ENCODE measurements at regions not wholly inside any gene's neighbourhood (a gene's known extent, or its start where the extent isn't known, plus 50 kb on each side); places are given as distances from the start of the nearest gene placed in this dataset.

DNA sequence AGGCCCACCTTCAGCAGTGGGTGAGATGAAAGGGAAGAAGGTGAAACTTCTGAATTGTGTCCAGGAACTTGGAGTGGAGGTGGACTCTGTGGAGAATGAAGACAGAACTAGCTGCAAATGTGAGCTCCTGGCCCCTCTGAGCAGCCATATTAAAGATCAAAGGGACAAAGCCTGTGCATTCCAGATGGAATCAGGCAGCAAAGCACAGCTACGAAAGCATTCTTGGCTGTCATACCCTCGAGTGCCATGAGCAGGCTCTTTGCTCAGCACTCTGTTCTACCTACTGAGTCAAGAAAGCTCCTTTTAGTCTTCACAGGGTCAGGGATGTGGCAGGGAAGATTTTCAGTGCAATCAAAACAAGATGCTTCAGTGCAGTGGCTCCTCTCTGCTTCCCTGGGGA is 86.3 kb upstream of the TSPAN2 start:
- DNase-seq, result no peak
- peaks cover 2 to 5% of the 10 kb centered on the region in 2 experiments for H3K27me3 ChIP-seq (ENCODE audit: control insufficient read depth in 1 of 2, insufficient read depth in 2 of 2, low read length in 2 of 2)
- Mint-ChIP-seq H3K36me3 (ENCODE audit: low read depth) (no peaks in the 10 kb centered on the region), H3K9me3 (no peaks in the 10 kb centered on the region), H3K27me3 (peaks cover 30% of the 10 kb centered on the region), H3K27ac (no peak overlapping the region), H3K4me3 (no peak overlapping the region), H3K4me1 (ENCODE audit: low read depth) (no peaks in the 10 kb centered on the region)
- intact Hi-C loops (cut with DNase I, micrococcal nuclease), result no loop called here
- H3K9me3 ChIP-seq (ENCODE audit: control insufficient read depth in 1 of 2, insufficient read depth in 1 of 2, low read length in 2 of 2), result peaks cover 0 to 5% of the 10 kb centered on the region in 2 experiments
- H3K27ac ChIP-seq (ENCODE audit: low read depth in 1 of 2, low read length in 2 of 2), result no peak overlapping the region
- POLR2A ChIA-PET, result no interaction called here
- no peak overlapping the region for H3K4me3 ChIP-seq (ENCODE audit: low read length)
- TF ChIP-seq, protein P1, sequence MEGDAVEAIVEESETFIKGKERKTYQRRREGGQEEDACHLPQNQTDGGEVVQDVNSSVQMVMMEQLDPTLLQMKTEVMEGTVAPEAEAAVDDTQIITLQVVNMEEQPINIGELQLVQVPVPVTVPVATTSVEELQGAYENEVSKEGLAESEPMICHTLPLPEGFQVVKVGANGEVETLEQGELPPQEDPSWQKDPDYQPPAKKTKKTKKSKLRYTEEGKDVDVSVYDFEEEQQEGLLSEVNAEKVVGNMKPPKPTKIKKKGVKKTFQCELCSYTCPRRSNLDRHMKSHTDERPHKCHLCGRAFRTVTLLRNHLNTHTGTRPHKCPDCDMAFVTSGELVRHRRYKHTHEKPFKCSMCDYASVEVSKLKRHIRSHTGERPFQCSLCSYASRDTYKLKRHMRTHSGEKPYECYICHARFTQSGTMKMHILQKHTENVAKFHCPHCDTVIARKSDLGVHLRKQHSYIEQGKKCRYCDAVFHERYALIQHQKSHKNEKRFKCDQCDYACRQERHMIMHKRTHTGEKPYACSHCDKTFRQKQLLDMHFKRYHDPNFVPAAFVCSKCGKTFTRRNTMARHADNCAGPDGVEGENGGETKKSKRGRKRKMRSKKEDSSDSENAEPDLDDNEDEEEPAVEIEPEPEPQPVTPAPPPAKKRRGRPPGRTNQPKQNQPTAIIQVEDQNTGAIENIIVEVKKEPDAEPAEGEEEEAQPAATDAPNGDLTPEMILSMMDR (IDR thresholded peaks at IDR 0.05), result no peak
- no peak for ATAC-seq (ENCODE audit: poor library complexity)
- no peaks in the 10 kb centered on the region for H3K4me1 ChIP-seq (ENCODE audit: insufficient read depth, low read length)
- no peaks in the 10 kb centered on the region for H3K36me3 ChIP-seq (ENCODE audit: insufficient read depth, low read length)
- CTCF ChIA-PET, result no interaction called here

DNA sequence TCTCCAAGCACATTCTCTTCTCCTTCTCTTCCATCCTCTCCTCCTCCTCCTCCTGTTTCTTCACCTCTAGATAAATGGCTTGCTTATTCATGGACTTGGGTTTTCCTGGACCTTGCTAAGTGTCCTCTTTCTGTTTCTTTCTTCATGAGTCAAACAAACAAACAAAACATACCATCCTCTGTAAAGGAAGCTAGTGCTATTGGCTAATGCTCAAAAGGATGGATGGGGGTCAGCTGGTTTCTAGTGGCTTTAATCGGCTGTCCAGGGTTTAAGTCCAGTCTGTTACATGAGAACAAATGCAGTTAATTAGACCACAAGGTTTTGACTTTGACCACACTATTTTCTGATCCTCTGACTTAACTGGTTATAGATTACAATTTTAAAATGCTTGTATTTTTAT is 83.8 kb upstream of the TSPAN2 start:
- no peak overlapping the region for H3K27ac Mint-ChIP-seq
- no peaks in the 10 kb centered on the region for H3K4me1 Mint-ChIP-seq (ENCODE audit: low read depth)
- ChIA-PET CTCF (no interaction called here), POLR2A (no interaction called here)
- DNase-seq (no peak), ATAC-seq (ENCODE audit: poor library complexity) (no peak)
- Histone ChIP-seq H3K4me1 (ENCODE audit: insufficient read depth, low read length) (no peaks in the 10 kb centered on the region), H3K36me3 (ENCODE audit: insufficient read depth, low read length) (no peaks in the 10 kb centered on the region), H3K27ac (ENCODE audit: low read depth in 1 of 2, low read length in 2 of 2) (no peak overlapping the region), H3K27me3 (ENCODE audit: control insufficient read depth in 1 of 2, insufficient read depth in 2 of 2, low read length in 2 of 2) (peaks cover 2 to 5% of the 10 kb centered on the region in 2 experiments), H3K9me3 (ENCODE audit: control insufficient read depth in 1 of 2, insufficient read depth in 1 of 2, low read length in 2 of 2) (no peaks in the 10 kb centered on the region), H3K4me3 (ENCODE audit: low read length) (no peak overlapping the region)
- TF ChIP-seq, protein P1 (IDR thresholded peaks at IDR 0.05), result no peak
- no peaks in the 10 kb centered on the region for H3K9me3 Mint-ChIP-seq
- no peaks in the 10 kb centered on the region for H3K36me3 Mint-ChIP-seq (ENCODE audit: low read depth)
- H3K27me3 Mint-ChIP-seq, result peaks cover 38% of the 10 kb centered on the region
- intact Hi-C loops (cut with DNase I, micrococcal nuclease), result no loop called here
- H3K4me3 Mint-ChIP-seq, result no peak overlapping the region

DNA sequence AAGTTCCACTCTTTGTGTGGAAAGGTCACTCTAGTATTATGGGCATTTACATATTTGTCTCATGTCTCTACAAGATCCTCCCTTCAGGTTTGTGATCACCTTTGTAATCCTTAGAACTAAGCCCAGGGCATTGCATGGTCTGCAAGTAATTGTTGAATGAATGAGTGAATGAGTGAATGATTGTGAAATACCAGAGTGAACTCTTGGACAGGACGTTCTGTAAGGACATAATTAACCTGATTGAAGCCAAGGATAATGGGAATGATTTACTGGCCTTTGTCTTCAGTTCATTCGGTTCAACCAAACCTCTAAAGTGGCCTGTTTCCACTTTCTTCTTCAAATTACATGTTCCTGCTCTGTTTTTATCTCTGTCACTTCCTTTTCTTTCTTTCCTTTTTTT is 83.0 kb upstream of the TSPAN2 start:
- ATAC-seq (ENCODE audit: poor library complexity) (no peak), DNase-seq (no peak)
- no peak overlapping the region for H3K27ac ChIP-seq (ENCODE audit: low read depth in 1 of 2, low read length in 2 of 2)
- TF ChIP-seq, protein P1 (IDR thresholded peaks at IDR 0.05), result no peak
- H3K4me1 ChIP-seq (ENCODE audit: insufficient read depth, low read length), result no peaks in the 10 kb centered on the region
- H3K4me1 Mint-ChIP-seq (ENCODE audit: low read depth), result no peaks in the 10 kb centered on the region
- CTCF ChIA-PET, result no interaction called here
- no peak overlapping the region for H3K4me3 Mint-ChIP-seq
- H3K9me3 Mint-ChIP-seq, result no peaks in the 10 kb centered on the region
- POLR2A ChIA-PET, result no interaction called here
- H3K9me3 ChIP-seq (ENCODE audit: control insufficient read depth in 1 of 2, insufficient read depth in 1 of 2, low read length in 2 of 2), result no peaks in the 10 kb centered on the region
- H3K36me3 Mint-ChIP-seq (ENCODE audit: low read depth), result no peaks in the 10 kb centered on the region
- peaks cover 2 to 5% of the 10 kb centered on the region in 2 experiments for H3K27me3 ChIP-seq (ENCODE audit: control insufficient read depth in 1 of 2, insufficient read depth in 2 of 2, low read length in 2 of 2)
- intact Hi-C loops (cut with DNase I, micrococcal nuclease), result no loop called here
- no peaks in the 10 kb centered on the region for H3K36me3 ChIP-seq (ENCODE audit: insufficient read depth, low read length)
- H3K27me3 Mint-ChIP-seq, result peaks cover 46% of the 10 kb centered on the region
- H3K27ac Mint-ChIP-seq, result no peak overlapping the region
- no peak overlapping the region for H3K4me3 ChIP-seq (ENCODE audit: low read length)

All from CD4-positive, alpha-beta T cell (primary cell).